ENCODE measurements at regions not wholly inside any gene's neighbourhood (a gene's known extent, or its start where the extent isn't known, plus 50 kb on each side); places are given as distances from the start of the nearest gene placed in this dataset.

GRCh38 chr10:3480990-3481315, 304.1 kb downstream of the KLF6 start:
- H3K27ac ChIP-seq = no peak overlapping the region
- no peak for TF ChIP-seq POLR2A (IDR thresholded peaks at IDR 0.05)
- TF ChIP-seq, protein P1, sequence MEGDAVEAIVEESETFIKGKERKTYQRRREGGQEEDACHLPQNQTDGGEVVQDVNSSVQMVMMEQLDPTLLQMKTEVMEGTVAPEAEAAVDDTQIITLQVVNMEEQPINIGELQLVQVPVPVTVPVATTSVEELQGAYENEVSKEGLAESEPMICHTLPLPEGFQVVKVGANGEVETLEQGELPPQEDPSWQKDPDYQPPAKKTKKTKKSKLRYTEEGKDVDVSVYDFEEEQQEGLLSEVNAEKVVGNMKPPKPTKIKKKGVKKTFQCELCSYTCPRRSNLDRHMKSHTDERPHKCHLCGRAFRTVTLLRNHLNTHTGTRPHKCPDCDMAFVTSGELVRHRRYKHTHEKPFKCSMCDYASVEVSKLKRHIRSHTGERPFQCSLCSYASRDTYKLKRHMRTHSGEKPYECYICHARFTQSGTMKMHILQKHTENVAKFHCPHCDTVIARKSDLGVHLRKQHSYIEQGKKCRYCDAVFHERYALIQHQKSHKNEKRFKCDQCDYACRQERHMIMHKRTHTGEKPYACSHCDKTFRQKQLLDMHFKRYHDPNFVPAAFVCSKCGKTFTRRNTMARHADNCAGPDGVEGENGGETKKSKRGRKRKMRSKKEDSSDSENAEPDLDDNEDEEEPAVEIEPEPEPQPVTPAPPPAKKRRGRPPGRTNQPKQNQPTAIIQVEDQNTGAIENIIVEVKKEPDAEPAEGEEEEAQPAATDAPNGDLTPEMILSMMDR (IDR thresholded peaks at IDR 0.05) = no peak
- no peak for TF ChIP-seq EP300 (IDR thresholded peaks at IDR 0.05)
- no peak for TF ChIP-seq POLR2AphosphoS5 (IDR thresholded peaks at IDR 0.05)
- no peak overlapping the region for H3K4me3 ChIP-seq
- H3K36me3 ChIP-seq = no peaks in the 10 kb centered on the region
- no peaks in the 10 kb centered on the region for H3K27me3 ChIP-seq
- DNase-seq = no peak
- H3K4me1 ChIP-seq = peaks cover 6 to 26% (median 17%) of the 10 kb centered on the region in 4 donors
- intact Hi-C loops (cut with DNase I; ENCODE audit: low total_unique reads) = no loop called here
- no peaks in the 10 kb centered on the region for H3K9me3 ChIP-seq

- Histone ChIP-seq H3K36me3 (no peaks in the 10 kb centered on the region), H3K27me3 (no peaks in the 10 kb centered on the region), H3K4me3 (no peak overlapping the region), H3K4me1 (peaks cover 6 to 25% (median 16%) of the 10 kb centered on the region in 4 donors), H3K9me3 (no peaks in the 10 kb centered on the region), H3K27ac (no peak overlapping the region)
- intact Hi-C loops (cut with DNase I; ENCODE audit: low total_unique reads) = no loop called here
- DNase-seq = no peak
- TF ChIP-seq, protein P1 (IDR thresholded peaks at IDR 0.05) = no peak
- no peak for TF ChIP-seq POLR2AphosphoS5 (IDR thresholded peaks at IDR 0.05)
- no peak for TF ChIP-seq POLR2A (IDR thresholded peaks at IDR 0.05)
- no peak for TF ChIP-seq EP300 (IDR thresholded peaks at IDR 0.05)
- 87 to 91% (median 88%) methylated on average over 8 of the region's 8 CpGs for WGBS, 5 donors
Measured at GRCh38 chr10:3480281-3480989, 304.6 kb downstream of the KLF6 start.

GRCh38 chr10:3478632-3479240, 306.2 kb upstream of the PITRM1 start:
- Histone ChIP-seq H3K36me3 (no peaks in the 10 kb centered on the region), H3K27ac (no peak overlapping the region), H3K9me3 (no peaks in the 10 kb centered on the region), H3K4me1 (peaks cover under 1 to 14% (median 11%) of the 10 kb centered on the region in 4 donors), H3K4me3 (no peak overlapping the region), H3K27me3 (no peaks in the 10 kb centered on the region)
- no peak for DNase-seq
- WGBS, 5 donors = 91 to 99% (median 94%) methylated on average over 7 of the region's 7 CpGs
- intact Hi-C loops (cut with DNase I; ENCODE audit: low total_unique reads) = no loop called here
- TF ChIP-seq EP300 (IDR thresholded peaks at IDR 0.05) (no peak), POLR2AphosphoS5 (IDR thresholded peaks at IDR 0.05) (no peak), POLR2A (IDR thresholded peaks at IDR 0.05) (no peak)
- TF ChIP-seq, protein P1 (IDR thresholded peaks at IDR 0.05) = no peak

GRCh38 chr10:3478153-3478552, 305.6 kb upstream of the PITRM1 start:
- no peaks in the 10 kb centered on the region for H3K36me3 ChIP-seq
- WGBS, 5 donors = 92 to 97% (median 95%) methylated on average over 2 of the region's 2 CpGs
- DNase-seq = no peak
- TF ChIP-seq POLR2A (IDR thresholded peaks at IDR 0.05) (no peak), POLR2AphosphoS5 (IDR thresholded peaks at IDR 0.05) (no peak), EP300 (IDR thresholded peaks at IDR 0.05) (no peak)
- TF ChIP-seq, protein P1 (IDR thresholded peaks at IDR 0.05) = no peak
- intact Hi-C loops (cut with DNase I; ENCODE audit: low total_unique reads) = no loop called here
- H3K27me3 ChIP-seq = no peaks in the 10 kb centered on the region
- no peaks in the 10 kb centered on the region for H3K9me3 ChIP-seq
- H3K4me3 ChIP-seq = no peak overlapping the region
- H3K27ac ChIP-seq = no peak overlapping the region
- peaks cover 0 to 17% (median 13%) of the 10 kb centered on the region in 4 donors for H3K4me1 ChIP-seq

Measured in stomach (tissue), 8 donors.